Brain microvascular endothelial cell (primary cell): ENCODE measurements at regions not wholly inside any gene's neighbourhood (a gene's known extent, or its start where the extent isn't known, plus 50 kb on each side); places are given as distances from the start of the nearest gene placed in this dataset.

Source experiments
- DNase-seq: peaks from one replicate; pipeline ENCODE4 v3.0.0-alpha.2; 2020
- H3K27ac ChIP-seq: fragments of 250-450 bp; sonication (Bioruptor Pico); 2 replicates; pipeline ENCODE4 v1.5.1; 2020; ENCODE audit warnings: mild to moderate bottlenecking, moderate library complexity
- H3K27me3 ChIP-seq: fragments of 250-450 bp; sonication (Bioruptor Pico); replicated peaks from 2 replicates; pipeline ENCODE4 v1.5.1; 2020; ENCODE audit warnings: mild to moderate bottlenecking
- H3K36me3 ChIP-seq: fragments of 250-450 bp; sonication (Bioruptor Pico); replicated peaks from 2 replicates; pipeline ENCODE4 v1.5.1; 2020; ENCODE audit warnings: mild to moderate bottlenecking
- H3K4me3 ChIP-seq: 2 replicates; pipeline ENCODE4 v1.5.1; 2011; ENCODE audit warnings: low read depth, mild to moderate bottlenecking, control low read depth, low read length, moderate library complexity
- in situ Hi-C: cut with HindIII; loops from 2 replicates; pipeline ENCODE4 v1.10.0; 2017; ENCODE audit warnings: low sequenced_read_pairs, low pct_ligation_motif_present
- TF ChIP-seq, protein P1 (sequence below): IDR thresholded peaks from 2 replicates; pipeline ENCODE4 v1.5.1; 2011; ENCODE audit warnings: low read depth, mild to moderate bottlenecking, moderate library complexity, low read length, control low read depth, inconsistent platforms; ENCODE audit errors: missing control alignments

DNA sequence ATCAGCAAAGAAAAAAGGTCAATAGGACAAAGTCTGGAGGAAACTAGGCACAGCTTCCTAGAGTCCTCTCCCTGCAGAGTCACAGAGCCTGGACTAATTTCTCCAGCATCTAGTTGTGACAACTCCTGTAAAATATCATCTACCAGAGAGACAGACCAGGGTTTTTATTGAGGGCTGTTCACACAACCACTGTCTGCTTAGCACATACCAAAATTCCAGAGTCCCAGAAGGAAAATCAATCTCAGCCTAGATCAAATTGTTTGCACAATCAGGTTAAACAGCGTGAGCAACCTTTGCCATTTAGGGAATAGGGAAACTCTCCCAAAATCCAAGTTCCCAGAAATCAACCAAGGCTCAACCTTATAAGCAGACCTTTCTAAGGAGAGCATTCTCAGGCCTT, 190.3 kb downstream of the SYK start:
- in situ Hi-C loops, result no loop called here
- TF ChIP-seq, protein P1, sequence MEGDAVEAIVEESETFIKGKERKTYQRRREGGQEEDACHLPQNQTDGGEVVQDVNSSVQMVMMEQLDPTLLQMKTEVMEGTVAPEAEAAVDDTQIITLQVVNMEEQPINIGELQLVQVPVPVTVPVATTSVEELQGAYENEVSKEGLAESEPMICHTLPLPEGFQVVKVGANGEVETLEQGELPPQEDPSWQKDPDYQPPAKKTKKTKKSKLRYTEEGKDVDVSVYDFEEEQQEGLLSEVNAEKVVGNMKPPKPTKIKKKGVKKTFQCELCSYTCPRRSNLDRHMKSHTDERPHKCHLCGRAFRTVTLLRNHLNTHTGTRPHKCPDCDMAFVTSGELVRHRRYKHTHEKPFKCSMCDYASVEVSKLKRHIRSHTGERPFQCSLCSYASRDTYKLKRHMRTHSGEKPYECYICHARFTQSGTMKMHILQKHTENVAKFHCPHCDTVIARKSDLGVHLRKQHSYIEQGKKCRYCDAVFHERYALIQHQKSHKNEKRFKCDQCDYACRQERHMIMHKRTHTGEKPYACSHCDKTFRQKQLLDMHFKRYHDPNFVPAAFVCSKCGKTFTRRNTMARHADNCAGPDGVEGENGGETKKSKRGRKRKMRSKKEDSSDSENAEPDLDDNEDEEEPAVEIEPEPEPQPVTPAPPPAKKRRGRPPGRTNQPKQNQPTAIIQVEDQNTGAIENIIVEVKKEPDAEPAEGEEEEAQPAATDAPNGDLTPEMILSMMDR, result no peak
- no peak for DNase-seq
- no peaks in the 10 kb centered on the region for H3K27me3 ChIP-seq
- H3K4me3 ChIP-seq, result no peak overlapping the region
- H3K27ac ChIP-seq, result peak overlapping the region; percentile 59
- H3K36me3 ChIP-seq, result no peaks in the 10 kb centered on the region

DNA sequence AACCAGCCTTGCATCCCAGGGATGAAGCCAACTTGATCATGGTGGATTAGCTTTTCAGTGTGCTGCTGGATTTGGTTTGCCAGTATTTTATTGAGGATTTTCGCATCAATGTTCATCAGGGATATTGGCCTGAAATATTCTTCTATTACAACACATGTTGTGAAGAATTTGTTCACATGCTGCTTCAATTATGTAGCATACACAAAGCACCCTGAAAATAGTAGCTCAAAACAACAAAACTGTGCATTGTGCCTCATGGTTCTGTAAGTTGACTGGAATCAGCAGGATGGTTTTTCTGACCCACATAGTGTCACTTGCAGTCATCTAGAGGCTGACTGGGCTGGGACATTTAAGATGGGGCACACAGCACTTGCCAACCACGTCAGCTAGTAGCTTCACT, 193.9 kb downstream of the SYK start:
- DNase-seq, result no peak
- no peak overlapping the region for H3K4me3 ChIP-seq
- no peak overlapping the region for H3K27ac ChIP-seq
- no peaks in the 10 kb centered on the region for H3K36me3 ChIP-seq
- no peaks in the 10 kb centered on the region for H3K27me3 ChIP-seq
- TF ChIP-seq, protein P1, result no peak
- in situ Hi-C loops, result no loop called here

DNA sequence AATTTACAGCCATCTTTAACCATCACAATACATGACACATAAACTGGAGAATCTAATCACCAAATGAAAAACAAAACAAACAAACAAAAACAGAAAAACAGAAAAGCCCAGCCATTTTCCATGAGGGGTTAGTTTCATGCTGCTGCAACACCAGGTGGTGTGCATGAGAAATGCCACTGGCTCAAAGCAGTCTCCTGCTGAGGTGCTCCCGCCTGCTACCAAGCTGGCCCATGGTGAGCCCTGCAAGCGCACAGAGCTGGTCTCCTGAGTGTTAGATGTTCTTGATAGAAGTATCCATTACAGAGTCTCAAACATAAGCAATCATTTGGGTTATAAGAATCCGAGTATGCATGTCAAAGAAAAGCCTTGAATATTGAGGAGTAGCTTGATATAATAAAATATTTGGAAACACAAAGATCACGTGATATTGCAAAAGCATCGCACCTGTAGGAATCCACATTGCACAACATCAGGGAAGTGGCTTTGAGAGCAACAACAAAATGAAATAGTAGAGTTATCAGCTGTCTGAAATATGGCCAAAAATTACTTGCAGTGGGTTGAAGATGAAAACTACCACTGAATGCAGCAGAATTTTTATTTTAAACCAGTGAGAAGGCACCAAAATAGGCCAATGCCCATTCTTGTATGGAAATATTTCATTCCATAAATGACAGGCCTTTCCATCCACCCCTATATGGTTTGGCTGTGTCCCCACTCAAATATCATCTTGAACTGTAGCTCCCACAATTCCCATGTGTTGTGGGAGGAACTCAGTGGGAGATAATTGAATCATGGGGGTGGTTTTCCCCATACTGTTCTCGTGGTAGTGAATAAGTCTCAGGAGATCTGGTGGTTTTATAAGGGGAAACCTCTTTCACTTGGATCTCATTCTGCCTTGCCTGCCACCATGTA, 194.8 kb downstream of the SYK start:
- no peak overlapping the region for H3K4me3 ChIP-seq
- no peaks in the 10 kb centered on the region for H3K27me3 ChIP-seq
- no peak overlapping the region for H3K27ac ChIP-seq
- in situ Hi-C loops, result no loop called here
- TF ChIP-seq, protein P1, result no peak
- DNase-seq, result no peak
- no peaks in the 10 kb centered on the region for H3K36me3 ChIP-seq

DNA sequence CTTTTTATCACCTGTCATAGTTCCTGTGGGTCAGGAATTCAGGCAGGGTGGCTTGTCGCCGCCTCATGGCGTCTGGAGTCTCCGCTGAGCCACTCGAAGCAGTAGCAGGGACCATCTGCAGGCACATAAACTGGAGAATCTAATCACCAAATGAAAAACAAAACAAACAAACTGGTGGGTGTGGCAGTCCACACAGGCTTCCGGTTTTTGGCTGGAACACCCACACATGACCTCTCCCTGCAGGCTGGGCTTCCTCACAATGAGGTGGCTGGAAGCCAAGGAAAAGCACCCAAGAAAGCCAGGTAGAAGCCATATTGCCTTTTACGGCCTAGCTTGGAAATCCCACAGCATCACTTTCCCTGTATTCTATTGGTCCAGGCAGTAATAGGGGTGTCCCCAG, 197.0 kb downstream of the SYK start:
- no peaks in the 10 kb centered on the region for H3K27me3 ChIP-seq
- in situ Hi-C loops, result no loop called here
- no peaks in the 10 kb centered on the region for H3K36me3 ChIP-seq
- TF ChIP-seq, protein P1, result no peak
- no peak overlapping the region for H3K27ac ChIP-seq
- no peak for DNase-seq
- H3K4me3 ChIP-seq, result no peak overlapping the region

DNA sequence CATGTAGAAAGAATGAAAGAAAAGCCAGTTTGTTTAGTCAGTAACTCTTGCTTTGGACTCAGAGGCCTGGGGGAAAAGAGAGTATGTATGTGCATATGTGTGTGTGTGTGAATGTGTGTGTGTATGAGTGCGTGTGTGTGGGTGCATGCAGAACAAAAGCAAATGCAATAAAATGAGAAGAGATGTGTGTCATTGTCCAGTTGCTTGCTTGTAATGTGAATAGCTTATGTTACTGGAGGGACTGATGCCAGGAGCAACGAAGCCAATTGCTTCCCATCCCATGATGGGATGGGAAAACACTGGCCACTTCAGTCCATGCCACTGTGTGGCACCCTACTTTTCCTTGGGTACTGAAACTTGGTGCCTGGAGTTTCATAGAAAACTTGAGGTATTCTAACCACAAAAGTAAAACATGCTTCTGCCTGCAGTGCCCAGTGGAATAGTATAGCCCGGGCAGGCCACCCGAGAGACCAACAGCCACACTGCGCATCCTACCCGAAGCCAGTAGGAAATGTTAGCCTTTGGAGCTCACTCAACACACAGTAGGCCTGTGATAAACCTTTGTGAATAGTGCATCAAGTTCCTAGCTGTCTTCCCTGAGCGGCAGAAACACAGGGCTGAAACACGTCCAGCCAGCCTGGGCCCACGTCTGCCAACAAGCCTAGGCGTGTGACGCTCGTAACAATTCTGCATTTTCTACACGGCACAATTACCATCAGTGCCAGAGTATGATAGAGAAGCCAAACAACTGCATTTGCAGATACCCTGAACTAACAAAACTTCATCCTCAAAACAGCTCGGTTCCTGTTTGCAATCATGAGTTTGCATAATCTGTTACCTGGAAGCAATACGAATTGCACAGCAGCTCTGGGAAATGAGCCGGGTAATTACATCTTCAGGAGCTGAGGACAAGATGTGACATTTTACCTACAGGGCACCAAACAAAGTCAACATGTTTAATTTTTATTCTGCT, 198.1 kb downstream of the SYK start:
- in situ Hi-C loops, result no loop called here
- Histone ChIP-seq H3K27me3 (no peaks in the 10 kb centered on the region), H3K27ac (no peak overlapping the region), H3K36me3 (no peaks in the 10 kb centered on the region), H3K4me3 (no peak overlapping the region)
- TF ChIP-seq, protein P1, result no peak
- no peak for DNase-seq
